ENCODE measurements at regions not wholly inside any gene's neighbourhood (a gene's known extent, or its start where the extent isn't known, plus 50 kb on each side); places are given as distances from the start of the nearest gene placed in this dataset.
A peak's percentile ranks its signal among the peaks of the same experiment; 100 is the strongest.

DNA sequence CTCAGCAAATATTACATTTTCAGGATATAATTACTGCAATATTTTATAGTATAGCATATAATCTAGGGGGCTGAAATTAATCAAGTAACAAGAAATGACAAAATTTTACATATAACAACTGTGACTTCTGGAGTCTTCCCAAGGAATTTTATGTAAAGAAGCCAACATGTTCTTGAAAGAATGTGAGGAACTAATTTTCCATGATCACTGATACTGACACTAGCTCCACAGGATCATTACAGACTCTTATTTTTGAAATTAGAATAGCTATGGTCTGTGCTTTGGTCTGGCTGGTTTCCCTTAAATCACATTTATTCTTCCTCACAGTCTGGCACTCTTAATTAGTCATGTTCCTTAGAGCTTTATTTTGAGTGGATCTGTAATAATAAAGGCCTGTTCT, 267.7 kb upstream of the SEMA3A start:
- Histone ChIP-seq H3K27me3 (ENCODE audit: control insufficient read depth, insufficient read depth, low read length) (no peaks in the 10 kb centered on the region), H3K4me3 (ENCODE audit: low read length in 3 of 3) (no peak overlapping the region), H3K27ac (ENCODE audit: low read depth in 2 of 2, low read length in 2 of 2) (no peak overlapping the region), H3K36me3 (ENCODE audit: control insufficient read depth in 2 of 3, insufficient read depth in 3 of 3, low read length in 3 of 3) (no peaks in the 10 kb centered on the region), H3K9ac (ENCODE audit: low read length in 3 of 3) (no peak overlapping the region), H3K4me1 (ENCODE audit: control insufficient read depth in 2 of 3, insufficient read depth in 2 of 3, low read depth in 1 of 3, low read length in 3 of 3) (no peaks in the 10 kb centered on the region), H3K9me3 (ENCODE audit: control insufficient read depth in 2 of 3, insufficient read depth in 1 of 3, low read length in 3 of 3) (no peaks in the 10 kb centered on the region)
- DNase-seq (peak in 1 of 5 donors; percentile 33), FAIRE-seq (no peak)
- intact Hi-C loops (cut with DNase I): no loop called here
- TF ChIP-seq, protein P1, sequence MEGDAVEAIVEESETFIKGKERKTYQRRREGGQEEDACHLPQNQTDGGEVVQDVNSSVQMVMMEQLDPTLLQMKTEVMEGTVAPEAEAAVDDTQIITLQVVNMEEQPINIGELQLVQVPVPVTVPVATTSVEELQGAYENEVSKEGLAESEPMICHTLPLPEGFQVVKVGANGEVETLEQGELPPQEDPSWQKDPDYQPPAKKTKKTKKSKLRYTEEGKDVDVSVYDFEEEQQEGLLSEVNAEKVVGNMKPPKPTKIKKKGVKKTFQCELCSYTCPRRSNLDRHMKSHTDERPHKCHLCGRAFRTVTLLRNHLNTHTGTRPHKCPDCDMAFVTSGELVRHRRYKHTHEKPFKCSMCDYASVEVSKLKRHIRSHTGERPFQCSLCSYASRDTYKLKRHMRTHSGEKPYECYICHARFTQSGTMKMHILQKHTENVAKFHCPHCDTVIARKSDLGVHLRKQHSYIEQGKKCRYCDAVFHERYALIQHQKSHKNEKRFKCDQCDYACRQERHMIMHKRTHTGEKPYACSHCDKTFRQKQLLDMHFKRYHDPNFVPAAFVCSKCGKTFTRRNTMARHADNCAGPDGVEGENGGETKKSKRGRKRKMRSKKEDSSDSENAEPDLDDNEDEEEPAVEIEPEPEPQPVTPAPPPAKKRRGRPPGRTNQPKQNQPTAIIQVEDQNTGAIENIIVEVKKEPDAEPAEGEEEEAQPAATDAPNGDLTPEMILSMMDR (IDR thresholded peaks at IDR 0.05; ENCODE audit: borderline replicate concordance, extremely low read depth, insufficient read depth): no peak

DNA sequence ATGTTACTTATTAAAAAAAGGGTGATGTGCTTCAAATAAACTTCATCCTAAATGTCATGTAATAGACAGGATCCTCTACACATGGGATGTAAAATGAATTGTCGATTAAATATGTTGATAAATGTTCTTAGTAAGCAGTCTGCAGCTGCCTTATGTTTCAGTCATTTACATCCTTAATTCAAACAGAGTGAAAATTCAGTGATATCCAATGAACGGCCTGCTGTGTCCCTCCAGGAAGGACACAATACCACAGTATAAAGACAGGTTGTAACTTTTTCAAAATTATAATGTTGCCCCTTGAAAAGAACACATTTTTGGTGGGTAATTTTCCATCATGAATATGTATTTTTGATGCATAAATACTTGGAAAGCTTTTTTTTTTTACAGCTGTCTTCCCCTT, 266.5 kb upstream of the SEMA3A start:
- Histone ChIP-seq H3K9me3 (ENCODE audit: control insufficient read depth in 2 of 3, insufficient read depth in 1 of 3, low read length in 3 of 3) (no peaks in the 10 kb centered on the region), H3K4me3 (ENCODE audit: low read length in 3 of 3) (no peak overlapping the region), H3K36me3 (ENCODE audit: control insufficient read depth in 2 of 3, insufficient read depth in 3 of 3, low read length in 3 of 3) (no peaks in the 10 kb centered on the region), H3K9ac (ENCODE audit: low read length in 3 of 3) (no peak overlapping the region), H3K27ac (ENCODE audit: low read depth in 2 of 2, low read length in 2 of 2) (no peak overlapping the region), H3K27me3 (ENCODE audit: control insufficient read depth, insufficient read depth, low read length) (no peaks in the 10 kb centered on the region), H3K4me1 (ENCODE audit: control insufficient read depth in 2 of 3, insufficient read depth in 2 of 3, low read depth in 1 of 3, low read length in 3 of 3) (no peaks in the 10 kb centered on the region)
- DNase-seq (no peak), FAIRE-seq (no peak)
- intact Hi-C loops (cut with DNase I): no loop called here
- TF ChIP-seq, protein P1 (IDR thresholded peaks at IDR 0.05; ENCODE audit: borderline replicate concordance, extremely low read depth, insufficient read depth): no peak

DNA sequence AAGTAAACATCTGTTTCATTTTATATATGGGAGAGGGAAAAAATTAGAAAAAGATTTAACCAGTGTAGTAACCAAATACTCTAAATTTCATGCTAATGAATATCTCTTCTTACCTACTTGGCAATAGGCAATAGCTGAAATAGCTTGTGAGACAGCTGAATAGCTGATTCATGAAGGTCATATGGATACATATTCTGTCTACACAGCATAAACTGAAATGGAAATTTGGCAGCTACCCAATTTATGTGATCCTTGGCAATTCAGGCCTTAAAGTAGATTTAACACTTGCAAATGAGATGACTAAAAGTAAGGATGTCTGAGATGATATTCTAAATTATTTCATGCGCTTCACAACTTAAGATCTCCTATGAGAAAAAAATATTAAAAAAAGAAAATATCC, 261.2 kb upstream of the SEMA3A start:
- no peak for DNase-seq
- no peak overlapping the region for H3K27ac ChIP-seq (ENCODE audit: low read depth in 2 of 2, low read length in 2 of 2)
- no peaks in the 10 kb centered on the region for H3K4me1 ChIP-seq (ENCODE audit: control insufficient read depth in 2 of 3, insufficient read depth in 2 of 3, low read depth in 1 of 3, low read length in 3 of 3)
- TF ChIP-seq, protein P1 (IDR thresholded peaks at IDR 0.05; ENCODE audit: borderline replicate concordance, extremely low read depth, insufficient read depth): no peak
- no peaks in the 10 kb centered on the region for H3K36me3 ChIP-seq (ENCODE audit: control insufficient read depth in 2 of 3, insufficient read depth in 3 of 3, low read length in 3 of 3)
- intact Hi-C loops (cut with DNase I): no loop called here
- no peaks in the 10 kb centered on the region for H3K9me3 ChIP-seq (ENCODE audit: control insufficient read depth in 2 of 3, insufficient read depth in 1 of 3, low read length in 3 of 3)
- no peaks in the 10 kb centered on the region for H3K27me3 ChIP-seq (ENCODE audit: control insufficient read depth, insufficient read depth, low read length)
- H3K4me3 ChIP-seq (ENCODE audit: low read length in 3 of 3): no peak overlapping the region
- FAIRE-seq: no peak
- H3K9ac ChIP-seq (ENCODE audit: low read length in 3 of 3): no peak overlapping the region

Measured in kidney (tissue), 13 donors.